GM12872 (cell line): ENCODE measurements at regions not wholly inside any gene's neighbourhood (a gene's known extent, or its start where the extent isn't known, plus 50 kb on each side); places are given as distances from the start of the nearest gene placed in this dataset.

Experiments used
- TF ChIP-seq, protein P1 (sequence below): IDR thresholded peaks from 3 replicates; pipeline ENCODE4 v1.5.1; 2011; ENCODE audit warnings: low read depth, mild to moderate bottlenecking, low read length, moderate library complexity; ENCODE audit not compliant: insufficient read depth

DNA sequence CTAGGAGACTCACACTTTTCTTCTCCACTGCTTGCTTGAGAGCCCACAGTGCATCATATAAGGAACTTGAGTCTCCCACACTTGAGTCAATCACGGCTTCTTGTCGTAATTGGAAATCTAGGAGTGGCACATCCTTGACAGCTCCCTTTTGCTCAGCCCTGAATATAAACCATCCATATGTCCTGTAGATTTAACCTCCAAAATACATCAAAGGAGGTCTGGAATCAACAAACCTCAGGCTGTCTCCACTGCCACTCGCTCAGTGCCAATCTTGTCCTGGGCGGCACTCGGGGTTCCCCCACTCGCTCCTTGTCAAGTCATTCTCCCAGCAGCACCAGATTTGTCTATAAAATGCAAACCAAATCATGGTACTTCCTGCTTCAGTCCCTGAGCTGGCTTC lies 84.4 kb upstream of the UQCRFS1 start:
- TF ChIP-seq, protein P1, sequence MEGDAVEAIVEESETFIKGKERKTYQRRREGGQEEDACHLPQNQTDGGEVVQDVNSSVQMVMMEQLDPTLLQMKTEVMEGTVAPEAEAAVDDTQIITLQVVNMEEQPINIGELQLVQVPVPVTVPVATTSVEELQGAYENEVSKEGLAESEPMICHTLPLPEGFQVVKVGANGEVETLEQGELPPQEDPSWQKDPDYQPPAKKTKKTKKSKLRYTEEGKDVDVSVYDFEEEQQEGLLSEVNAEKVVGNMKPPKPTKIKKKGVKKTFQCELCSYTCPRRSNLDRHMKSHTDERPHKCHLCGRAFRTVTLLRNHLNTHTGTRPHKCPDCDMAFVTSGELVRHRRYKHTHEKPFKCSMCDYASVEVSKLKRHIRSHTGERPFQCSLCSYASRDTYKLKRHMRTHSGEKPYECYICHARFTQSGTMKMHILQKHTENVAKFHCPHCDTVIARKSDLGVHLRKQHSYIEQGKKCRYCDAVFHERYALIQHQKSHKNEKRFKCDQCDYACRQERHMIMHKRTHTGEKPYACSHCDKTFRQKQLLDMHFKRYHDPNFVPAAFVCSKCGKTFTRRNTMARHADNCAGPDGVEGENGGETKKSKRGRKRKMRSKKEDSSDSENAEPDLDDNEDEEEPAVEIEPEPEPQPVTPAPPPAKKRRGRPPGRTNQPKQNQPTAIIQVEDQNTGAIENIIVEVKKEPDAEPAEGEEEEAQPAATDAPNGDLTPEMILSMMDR: no peak

DNA sequence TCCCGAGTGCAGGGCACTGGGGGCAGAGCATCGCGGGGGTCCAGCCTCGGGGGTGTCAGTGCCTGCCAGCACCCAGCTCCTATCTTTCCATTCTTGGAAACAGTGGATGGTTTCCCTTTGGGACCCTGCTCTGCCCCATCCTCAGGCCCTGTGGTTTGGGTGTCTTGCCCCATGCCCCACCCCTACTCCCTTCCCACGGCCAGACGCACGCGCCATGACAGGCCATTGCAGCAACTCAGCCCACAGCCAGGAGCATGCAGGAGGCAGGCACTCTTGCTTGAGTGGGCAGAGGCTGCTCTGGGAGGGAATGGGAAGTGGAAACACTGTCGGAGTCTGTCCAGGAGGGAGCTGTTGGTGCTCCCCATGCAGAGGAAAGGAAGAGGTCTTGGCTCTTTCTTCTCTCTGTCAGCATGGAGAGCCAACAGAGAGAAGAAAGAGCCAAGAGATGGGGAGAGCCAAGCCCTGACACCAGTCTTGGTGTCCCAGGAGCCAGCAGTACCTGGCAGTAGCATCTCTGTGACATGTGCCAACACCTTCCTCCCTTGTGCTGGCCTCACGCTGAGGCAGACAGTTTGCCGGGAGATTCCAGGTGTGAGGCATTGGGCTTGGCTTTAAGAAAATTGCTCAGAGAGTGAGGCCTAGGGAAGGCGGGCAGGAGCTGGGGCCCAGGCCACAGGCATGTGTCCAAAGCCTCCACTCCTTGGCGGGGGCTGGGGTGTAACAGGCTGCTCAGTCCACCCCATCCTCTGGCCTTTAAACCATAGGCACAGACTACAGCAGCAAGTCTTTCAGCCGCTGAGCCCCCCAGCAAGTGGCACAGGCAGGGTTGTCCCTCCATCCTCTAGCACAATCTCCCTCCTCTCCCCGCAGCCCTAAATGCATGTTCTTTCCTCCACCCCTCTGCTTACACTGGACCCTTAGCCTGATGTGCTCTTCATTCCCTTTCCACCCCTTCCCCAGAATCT lies 86.7 kb upstream of the UQCRFS1 start:
- TF ChIP-seq, protein P1: no peak

DNA sequence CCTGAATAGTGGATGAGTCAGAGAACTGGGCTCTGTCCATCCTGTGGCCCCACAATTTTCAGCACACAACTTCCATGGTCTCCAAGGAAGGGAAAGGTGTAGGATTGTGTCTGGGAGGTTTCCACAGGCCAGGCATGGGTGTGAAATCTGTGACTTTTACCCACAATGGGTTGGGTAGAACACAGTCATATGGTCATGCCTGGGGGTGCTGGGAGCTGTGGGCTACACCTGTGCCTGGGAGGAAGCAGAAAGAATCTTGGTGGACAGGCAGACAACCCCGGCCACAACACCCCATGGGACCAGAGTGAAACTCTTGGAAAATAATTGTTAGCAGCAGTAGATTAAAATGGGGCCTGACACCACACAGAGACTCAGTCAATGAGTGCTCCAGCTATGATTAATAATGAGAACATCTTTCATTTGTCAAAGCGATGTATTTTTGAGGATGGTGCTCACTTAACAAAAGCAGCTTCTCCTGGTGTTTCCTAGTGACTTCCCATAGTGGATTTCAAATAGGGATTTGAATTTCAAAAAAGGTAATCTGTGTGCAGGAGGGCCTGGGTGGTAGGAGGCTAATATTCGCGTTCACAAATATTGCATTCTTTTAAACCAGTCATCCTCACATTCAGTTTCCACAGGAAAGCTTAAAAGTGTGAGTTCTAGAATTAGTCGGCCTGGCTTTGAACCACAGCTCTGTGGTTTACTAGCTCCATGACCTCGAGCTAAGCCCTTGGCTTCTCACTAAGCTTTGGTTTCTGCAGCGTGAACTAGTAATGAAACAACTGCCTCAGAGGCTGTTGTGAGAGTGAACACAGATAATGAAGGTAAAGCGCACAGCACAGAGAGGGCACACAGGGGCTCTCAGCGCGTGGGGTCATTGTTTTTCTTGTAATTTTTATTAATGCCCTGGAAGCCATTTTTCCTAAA lies 89.3 kb upstream of the UQCRFS1 start:
- TF ChIP-seq, protein P1: no peak

DNA sequence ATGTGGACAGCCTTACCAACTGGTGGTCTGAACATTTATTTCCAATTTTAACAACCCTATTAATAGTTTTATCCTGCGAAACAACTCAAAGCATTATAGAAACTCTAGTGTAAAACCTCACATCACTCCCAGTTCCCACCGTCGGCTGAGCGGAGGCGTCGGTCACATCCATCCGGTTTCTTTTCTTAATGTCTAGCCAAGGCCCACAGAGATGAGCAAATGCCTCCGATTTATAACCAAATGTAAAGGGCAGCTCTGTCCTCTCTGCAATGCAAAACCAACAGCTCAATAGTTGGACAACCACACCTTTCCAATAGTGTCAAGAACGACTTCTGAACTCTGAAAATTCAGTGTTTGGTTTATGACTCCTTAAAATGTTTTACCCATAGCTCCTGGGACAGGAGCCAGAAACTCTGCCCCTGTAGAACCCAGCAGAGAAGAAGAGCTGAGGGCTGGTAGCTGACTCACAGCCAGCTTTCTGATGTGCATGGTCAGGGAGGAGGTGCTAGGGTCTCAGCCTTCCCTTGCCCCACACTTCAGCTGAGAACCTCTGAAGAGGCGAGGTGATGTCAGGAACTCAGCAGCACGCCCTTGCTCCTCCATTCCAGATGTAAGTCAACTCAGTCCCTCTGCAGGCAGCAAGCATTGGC lies 90.2 kb upstream of the UQCRFS1 start:
- TF ChIP-seq, protein P1: no peak

DNA sequence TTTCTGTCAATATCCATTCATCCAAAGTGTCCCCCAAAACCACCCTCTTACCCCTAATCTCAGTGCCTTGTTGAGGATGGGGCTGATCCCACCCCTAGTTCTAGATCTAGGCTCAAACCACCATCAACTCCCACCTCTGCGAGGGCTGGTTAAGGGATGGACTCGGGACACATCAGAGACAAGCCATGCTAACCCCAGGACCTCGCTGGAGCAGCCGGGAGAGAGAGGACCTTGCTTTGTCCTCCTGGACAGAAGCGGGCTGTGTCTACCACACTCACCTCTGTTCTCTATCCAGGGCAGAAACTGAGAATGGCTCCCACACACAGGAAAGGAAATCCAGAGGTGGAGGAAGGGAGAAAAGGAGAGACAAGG lies 90.8 kb upstream of the UQCRFS1 start:
- TF ChIP-seq, protein P1: no peak

DNA sequence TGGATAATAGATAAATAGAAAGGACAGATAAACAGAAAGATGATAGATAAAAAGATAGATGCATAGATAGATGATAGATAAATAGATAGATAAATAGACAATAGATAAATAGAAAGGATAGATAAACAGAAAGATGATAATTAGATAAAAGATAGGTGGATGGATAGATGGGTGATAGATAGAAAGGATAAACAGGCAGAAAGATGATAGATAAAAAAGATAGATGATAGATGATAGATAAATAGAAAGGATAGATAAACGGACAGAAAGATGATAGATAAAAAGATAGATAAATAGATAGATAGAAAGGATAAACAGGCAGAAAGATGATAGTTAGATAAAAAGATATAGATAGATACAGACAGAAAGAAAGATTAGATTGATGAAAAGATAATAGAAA lies 92.3 kb upstream of the UQCRFS1 start:
- TF ChIP-seq, protein P1: no peak
